Heart left ventricle (tissue), 16 donors: ENCODE measurements at regions not wholly inside any gene's neighbourhood (a gene's known extent, or its start where the extent isn't known, plus 50 kb on each side); places are given as distances from the start of the nearest gene placed in this dataset.

Experiments used
- ATAC-seq, 4 donors: fragments of 200-7000 bp; cut with Tn5 transposase; one replicate each; pipeline ENCODE4 v1.9.1; 2020 to 2022; ENCODE audit warnings: moderate library complexity in 4 of 4, mild to moderate bottlenecking in 3 of 4, moderate number of reproducible peaks in 1 of 4
- DNase-seq, 5 donors: peaks; one replicate each; pipeline ENCODE4 v3.0.0-alpha.2; 2020
- H3K27ac ChIP-seq, 12 donors: fragments of 200-600 bp; sonication (generic) in 4 of 12; one replicate each; pipeline versions ENCODE4 v1.5.0 to v1.8.0; 2016 to 2022; ENCODE audit warnings: mild to moderate bottlenecking in 2 of 12
- H3K27me3 ChIP-seq, 9 donors: fragments of 200-600 bp; sonication (generic) in 2 of 9; one replicate each; pipeline versions ENCODE4 v1.5.1 to v1.8.0; 2016 to 2022; ENCODE audit warnings: mild to moderate bottlenecking in 3 of 9
- H3K36me3 ChIP-seq, 9 donors: fragments of 200-600 bp; sonication (generic) in 2 of 9; one replicate each; pipeline versions ENCODE4 v1.5.0 to v1.8.0; 2018 to 2022; ENCODE audit warnings: mild to moderate bottlenecking in 2 of 9
- H3K4me1 ChIP-seq, 12 donors: fragments of 200-600 bp; sonication (generic) in 4 of 12; one replicate each; pipeline versions ENCODE4 v1.5.0 to v1.8.0; 2016 to 2022; ENCODE audit warnings: mild to moderate bottlenecking in 3 of 12
- H3K4me3 ChIP-seq, 12 donors: fragments of 200-600 bp; sonication (generic) in 4 of 12; one replicate each; pipeline versions ENCODE4 v1.5.0 to v1.8.0; 2017 to 2022; ENCODE audit warnings: mild to moderate bottlenecking in 9 of 12, moderate library complexity in 4 of 12
- H3K9me3 ChIP-seq, 12 donors: fragments of 200-600 bp; sonication (generic) in 4 of 12; one replicate each; pipeline versions ENCODE4 v1.5.0 to v1.8.0; 2016 to 2022; ENCODE audit warnings: mild to moderate bottlenecking in 1 of 12
- CTCF ChIP-seq, 12 donors: fragments of 200-600 bp; sonication (generic) in 4 of 12; IDR thresholded peaks; one replicate each; pipeline versions ENCODE4 v1.5.0 to v1.8.0; 2018 to 2022; ENCODE audit warnings: antibody characterized with exemption in 12 of 12, mild to moderate bottlenecking in 5 of 12
- POLR2A ChIP-seq, 2 donors: fragments of 450-650 bp; IDR thresholded peaks; one replicate each; pipeline ENCODE4 v1.6.1; 2017; ENCODE audit warnings: antibody characterized with exemption in 2 of 2, mild to moderate bottlenecking in 2 of 2, moderate library complexity in 2 of 2
- WGBS, 4 donors: extraction: QIAGEN DNeasy Blood & Tissue Kit in 2 of 4; methylation state at CpG; one replicate each; pipeline versions ENCODE4 v1.1.5 to v1.1.7; 2013 to 2018; 5-methylcytosine and 5-hydroxymethylcytosine counted together
- intact Hi-C, 10 donors: fragments of 100-400 bp; cut with DNase I; formaldehyde crosslinking; loops; one replicate each; pipeline versions ENCODE4 v1.11.1 to v1.14.2; 2022
- donor health status: ischemic (EF 13 %, LVEDD 7.1; RV severe dilation, severe dysfunction).
- donor health status: healthy with polysubstance abuse.
- donor health status: DM: no; HTN: yes; CAD: no.
- donor health status: DM: no; HTN: no; CAD: no.
- donor health status: ischemic (EF 25% LVEDD 6.9; RV normal size, moderate dysfunction).
- donor health status: ischemic (EF 25% LVEDD 5.7; RV mildly dilated, moderate dysfunction).
- donor health status: healthy.
- donor health status: DM: yes; HTN: yes; CAD: no.
- donor health status: ischemic (EF 35%, LVEDD 5.7; RV mildly dilated, moderate dysfunction).
- donor health status: nonischemic (EF 11% LVEDD 7.7; RV severe dilation, severe dysfunction).
- donor health status: DM: yes; HTN: yes; CAD: no.
- donor health status: PGD.
- donor health status: ischemic (EF 29% LVEDD 5.4; RV normal size, mild dysfunction).
- donor health status: nonischemic (EF 23%, LVEDD 6.1; RV moderate dilation, normal function).

GRCh38 chr3:25056803-25057351 is 371.2 kb upstream of the RARB start:
- intact Hi-C loops, result no loop called here
- no peak for DNase-seq
- H3K9me3 ChIP-seq, result no peaks in the 10 kb centered on the region
- no peaks in the 10 kb centered on the region for H3K27me3 ChIP-seq
- H3K36me3 ChIP-seq, result no peaks in the 10 kb centered on the region
- TF ChIP-seq CTCF (IDR thresholded peaks at IDR 0.05) (no peak), POLR2A (IDR thresholded peaks at IDR 0.05) (no peak)
- no peak for ATAC-seq
- 82 to 92% (median 89%) methylated on average over 3 of the region's 3 CpGs for WGBS, 4 donors
- no peak overlapping the region for H3K4me3 ChIP-seq
- H3K4me1 ChIP-seq, result peaks cover 0 to 4% (median 0%) of the 10 kb centered on the region in 12 donors
- no peak overlapping the region for H3K27ac ChIP-seq

- 65 to 69% (median 68%) methylated on average over 1 of the region's 1 CpG for WGBS, 4 donors
- TF ChIP-seq CTCF (IDR thresholded peaks at IDR 0.05) (no peak), POLR2A (IDR thresholded peaks at IDR 0.05) (no peak)
- no peaks in the 10 kb centered on the region for H3K9me3 ChIP-seq
- ATAC-seq (no peak), DNase-seq (no peak)
- no peak overlapping the region for H3K4me3 ChIP-seq
- H3K36me3 ChIP-seq, result no peaks in the 10 kb centered on the region
- intact Hi-C loops, result no loop called here
- H3K4me1 ChIP-seq, result peaks cover 0 to 4% (median 0%) of the 10 kb centered on the region in 12 donors
- H3K27ac ChIP-seq, result no peak overlapping the region
- H3K27me3 ChIP-seq, result no peaks in the 10 kb centered on the region
Observed at GRCh38 chr3:25057379-25057778, 370.7 kb upstream of the RARB start.

DNA sequence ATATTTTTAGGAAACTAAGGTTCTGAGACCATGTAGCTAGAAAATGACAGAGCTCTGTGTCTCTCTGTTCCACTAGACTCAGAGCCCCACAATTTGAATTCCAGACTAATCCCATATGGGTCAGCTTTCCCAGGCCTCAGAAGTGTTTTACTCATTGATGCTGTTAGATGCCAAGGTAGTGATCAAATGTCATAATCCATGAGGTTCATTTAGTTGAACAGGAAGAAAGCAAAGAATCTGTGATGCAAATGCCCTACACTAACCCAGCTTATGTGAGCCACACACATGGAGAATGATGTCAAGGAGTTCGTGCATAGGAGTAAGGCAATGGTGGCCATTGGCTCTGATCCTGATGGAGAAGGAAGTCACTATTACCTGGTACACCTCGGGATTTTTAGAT is 363.4 kb upstream of the RARB start:
- Histone ChIP-seq H3K36me3 (no peaks in the 10 kb centered on the region), H3K27ac (no peak overlapping the region), H3K9me3 (no peaks in the 10 kb centered on the region), H3K27me3 (no peaks in the 10 kb centered on the region), H3K4me1 (no peaks in the 10 kb centered on the region), H3K4me3 (no peak overlapping the region)
- TF ChIP-seq POLR2A (IDR thresholded peaks at IDR 0.05) (no peak), CTCF (IDR thresholded peaks at IDR 0.05) (no peak)
- WGBS, 4 donors, result 89 to 95% (median 94%) methylated on average over 2 of the region's 2 CpGs
- intact Hi-C loops, result no loop called here
- DNase-seq (no peak), ATAC-seq (no peak)

DNA sequence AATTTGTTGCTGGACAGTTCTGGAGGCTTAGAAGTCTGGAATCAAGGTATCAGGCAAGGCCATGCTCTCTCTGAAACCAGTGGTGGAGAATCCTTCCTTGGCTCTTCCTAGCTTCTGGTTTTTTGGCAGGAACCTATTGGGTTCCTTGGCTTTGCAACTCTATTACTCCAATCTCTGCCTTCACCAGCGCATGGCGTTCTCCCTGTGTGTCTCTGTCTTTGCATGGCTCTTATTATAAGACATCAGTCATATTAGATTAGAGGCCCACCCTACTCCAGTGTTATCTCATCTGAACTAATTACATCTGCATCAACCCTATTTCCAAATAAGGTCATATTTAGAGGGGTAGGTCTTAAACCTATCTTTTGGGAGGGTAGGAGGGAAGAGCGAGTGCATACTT is 358.1 kb upstream of the RARB start:
- H3K9me3 ChIP-seq, result no peaks in the 10 kb centered on the region
- DNase-seq (no peak), ATAC-seq (no peak)
- WGBS, 4 donors, result 94 to 98% (median 95%) methylated on average over 3 of the region's 3 CpGs
- peaks cover 0 to 13% (median 4%) of the 10 kb centered on the region in 12 donors for H3K4me1 ChIP-seq
- intact Hi-C loops, result no loop called here
- H3K27me3 ChIP-seq, result no peaks in the 10 kb centered on the region
- no peak overlapping the region for H3K4me3 ChIP-seq
- H3K36me3 ChIP-seq, result no peaks in the 10 kb centered on the region
- TF ChIP-seq CTCF (IDR thresholded peaks at IDR 0.05) (no peak), POLR2A (IDR thresholded peaks at IDR 0.05) (no peak)
- no peak overlapping the region for H3K27ac ChIP-seq
